Adrenal gland (tissue), 5 donors: ENCODE measurements at regions not wholly inside any gene's neighbourhood (a gene's known extent, or its start where the extent isn't known, plus 50 kb on each side); places are given as distances from the start of the nearest gene placed in this dataset.

Source experiments
- POLR2A ChIP-seq, 2 donors: fragments of 450-650 bp; IDR thresholded peaks; one replicate each; pipeline ENCODE4 v1.6.1; 2017; ENCODE audit warnings: antibody characterized with exemption in 2 of 2, mild to moderate bottlenecking in 2 of 2, moderate library complexity in 1 of 2
- TF ChIP-seq, protein P1 (sequence below), 6 experiments: fragments of 450-650 bp in 4 of 6; fragments of 200-600 bp in 2 of 6; sonication (generic) in 1 of 6; IDR thresholded peaks; 1 replicate in 5 of 6; 2 replicates in 1 of 6; pipeline versions ENCODE4 v1.5.1 to v1.8.0; 2016 to 2021; ENCODE audit warnings: antibody characterized with exemption in 6 of 6, mild to moderate bottlenecking in 2 of 6, moderate library complexity in 1 of 6
- donor health status: DM: no; HTN: no; CAD: no.

DNA sequence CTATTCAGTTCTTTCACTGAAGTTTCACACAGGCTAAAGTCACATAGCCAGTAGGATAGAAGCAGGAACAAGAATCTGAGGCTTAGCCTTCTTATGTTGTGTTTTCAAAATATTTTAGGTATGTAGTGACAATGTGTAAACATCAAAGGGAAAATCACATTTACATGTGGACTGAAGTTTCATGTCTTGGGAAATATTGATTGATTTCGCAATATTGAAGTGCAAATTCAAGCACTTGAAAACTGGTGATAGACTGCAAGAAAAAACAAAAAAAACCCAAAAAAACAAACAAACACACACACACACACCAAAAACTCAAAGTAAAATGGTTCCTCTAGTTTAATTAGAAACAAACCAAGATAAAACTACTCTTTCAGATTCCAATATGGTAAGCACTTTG lies 773.3 kb downstream of the PDCD6IP start:
- TF ChIP-seq, protein P1, sequence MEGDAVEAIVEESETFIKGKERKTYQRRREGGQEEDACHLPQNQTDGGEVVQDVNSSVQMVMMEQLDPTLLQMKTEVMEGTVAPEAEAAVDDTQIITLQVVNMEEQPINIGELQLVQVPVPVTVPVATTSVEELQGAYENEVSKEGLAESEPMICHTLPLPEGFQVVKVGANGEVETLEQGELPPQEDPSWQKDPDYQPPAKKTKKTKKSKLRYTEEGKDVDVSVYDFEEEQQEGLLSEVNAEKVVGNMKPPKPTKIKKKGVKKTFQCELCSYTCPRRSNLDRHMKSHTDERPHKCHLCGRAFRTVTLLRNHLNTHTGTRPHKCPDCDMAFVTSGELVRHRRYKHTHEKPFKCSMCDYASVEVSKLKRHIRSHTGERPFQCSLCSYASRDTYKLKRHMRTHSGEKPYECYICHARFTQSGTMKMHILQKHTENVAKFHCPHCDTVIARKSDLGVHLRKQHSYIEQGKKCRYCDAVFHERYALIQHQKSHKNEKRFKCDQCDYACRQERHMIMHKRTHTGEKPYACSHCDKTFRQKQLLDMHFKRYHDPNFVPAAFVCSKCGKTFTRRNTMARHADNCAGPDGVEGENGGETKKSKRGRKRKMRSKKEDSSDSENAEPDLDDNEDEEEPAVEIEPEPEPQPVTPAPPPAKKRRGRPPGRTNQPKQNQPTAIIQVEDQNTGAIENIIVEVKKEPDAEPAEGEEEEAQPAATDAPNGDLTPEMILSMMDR (IDR thresholded peaks at IDR 0.05): no peak
- TF ChIP-seq POLR2A (IDR thresholded peaks at IDR 0.05): no peak
